HG03196 (cell line): ENCODE measurements at regions not wholly inside any gene's neighbourhood (a gene's known extent, or its start where the extent isn't known, plus 50 kb on each side); places are given as distances from the start of the nearest gene placed in this dataset.

Experiments used
- ATAC-seq: cut with Tn5 transposase; IDR thresholded peaks from one replicate; pipeline ENCODE4 v1.9.1; 2021; ENCODE audit not compliant: unreplicated experiment

DNA sequence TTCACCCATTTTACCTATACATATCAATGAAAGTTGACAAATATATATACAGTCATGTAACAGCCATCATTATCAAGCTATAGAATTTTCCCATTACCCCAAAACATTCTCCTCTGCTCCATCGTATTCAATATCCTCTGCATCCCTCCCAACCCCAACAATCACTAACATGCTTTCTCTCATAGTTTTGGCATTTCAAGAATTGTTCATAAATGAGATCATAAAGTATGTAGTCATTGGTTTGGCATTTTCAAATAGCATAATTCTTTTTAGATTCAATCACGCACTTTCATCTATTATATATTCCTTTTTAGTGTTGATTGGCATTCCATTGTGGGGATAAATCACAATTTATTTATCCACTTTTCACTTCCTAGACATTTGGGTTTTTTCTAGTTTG lies 866.0 kb upstream of the TMEM132C start:
- no peak for ATAC-seq

DNA sequence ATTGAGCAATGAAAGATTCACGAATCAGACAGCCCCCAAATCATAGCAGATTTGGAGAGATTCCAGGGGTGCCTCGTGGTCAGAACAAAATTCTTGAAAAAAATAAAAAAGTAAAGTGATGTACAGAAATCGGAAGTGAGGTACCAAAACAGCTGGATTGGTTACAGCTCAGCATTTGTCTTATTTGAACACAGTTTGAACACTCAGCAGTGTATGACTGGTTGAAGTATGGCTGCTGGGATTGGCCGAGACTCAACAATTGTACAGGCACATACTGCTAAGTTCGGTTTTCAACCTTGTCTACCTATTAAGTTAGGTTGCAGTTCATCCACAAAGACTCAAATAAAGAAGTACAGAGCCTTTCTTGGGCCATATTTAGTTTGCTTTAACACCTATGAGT lies 865.4 kb upstream of the TMEM132C start:
- no peak for ATAC-seq

DNA sequence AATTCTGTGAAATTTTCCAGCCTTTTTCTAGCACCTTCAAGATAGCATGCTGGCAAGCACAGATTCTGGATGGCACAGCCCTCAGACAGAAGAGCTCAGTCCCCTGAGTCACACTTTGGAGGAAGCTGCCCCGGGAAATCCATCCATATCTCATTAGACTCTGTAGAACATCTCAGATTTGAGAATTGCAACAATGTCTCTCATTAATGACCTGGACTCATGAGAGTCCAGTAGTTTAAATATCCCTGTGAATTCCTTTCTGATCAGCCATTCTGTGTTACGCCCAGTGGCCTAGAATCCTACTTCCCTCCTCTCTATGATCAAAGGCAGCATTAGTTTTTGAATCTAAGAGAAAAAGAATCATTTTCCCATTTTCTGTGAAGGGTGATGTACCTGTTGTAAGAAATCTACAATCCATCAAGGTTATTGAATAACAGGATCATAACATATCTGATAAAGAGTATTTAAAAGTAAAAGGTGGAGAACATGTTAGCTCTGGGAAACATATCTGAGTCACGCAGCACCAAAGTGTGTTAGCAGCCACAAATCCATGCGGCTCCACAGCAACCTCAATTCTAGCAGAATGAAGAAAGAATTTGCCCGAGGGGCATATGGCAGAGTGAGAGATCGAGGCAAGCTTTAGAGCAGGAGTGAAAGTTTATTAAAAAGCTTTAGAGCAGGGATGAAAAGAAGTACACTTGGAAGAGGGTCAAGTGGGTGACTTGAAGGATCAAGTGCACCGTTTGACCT lies 855.6 kb upstream of the TMEM132C start:
- ATAC-seq, result no peak

DNA sequence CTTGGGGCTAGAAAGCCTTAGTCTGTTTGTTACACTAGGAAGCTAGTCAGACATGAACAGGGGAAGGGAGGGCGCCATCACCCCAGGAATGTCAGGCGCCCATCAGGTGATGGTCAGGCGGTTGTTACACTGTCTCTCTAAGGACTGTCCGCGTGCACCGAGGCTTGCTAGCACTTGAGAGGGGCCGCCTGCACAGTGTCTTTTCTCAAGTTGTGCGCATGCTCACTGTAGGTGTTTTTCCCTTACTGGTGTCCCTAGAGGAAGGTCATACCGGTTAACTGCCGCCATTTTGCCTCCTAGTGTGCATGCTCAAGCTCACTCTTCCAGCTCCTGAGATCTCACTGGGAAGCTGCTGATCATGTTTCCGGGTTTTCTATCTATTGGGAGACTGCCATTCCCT lies 855.0 kb upstream of the TMEM132C start:
- no peak for ATAC-seq

DNA sequence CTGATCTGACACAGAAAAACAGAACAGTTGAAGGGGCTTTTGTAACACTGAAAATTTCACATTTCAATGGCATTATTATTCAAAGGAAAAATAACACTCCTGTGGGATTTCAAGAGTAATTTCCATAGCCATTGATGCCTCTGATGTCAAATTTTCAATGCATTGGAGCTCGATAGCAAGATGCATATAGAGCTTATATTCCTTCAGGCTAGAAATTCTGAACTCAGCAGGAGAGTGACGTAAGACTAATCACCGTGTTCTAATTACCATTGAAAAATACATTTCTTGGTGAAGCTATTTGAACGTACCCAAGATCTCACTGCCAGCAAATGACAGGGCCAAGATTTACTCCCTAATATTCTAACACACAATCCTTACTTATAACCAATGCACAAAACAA lies 854.1 kb upstream of the TMEM132C start:
- no peak for ATAC-seq

DNA sequence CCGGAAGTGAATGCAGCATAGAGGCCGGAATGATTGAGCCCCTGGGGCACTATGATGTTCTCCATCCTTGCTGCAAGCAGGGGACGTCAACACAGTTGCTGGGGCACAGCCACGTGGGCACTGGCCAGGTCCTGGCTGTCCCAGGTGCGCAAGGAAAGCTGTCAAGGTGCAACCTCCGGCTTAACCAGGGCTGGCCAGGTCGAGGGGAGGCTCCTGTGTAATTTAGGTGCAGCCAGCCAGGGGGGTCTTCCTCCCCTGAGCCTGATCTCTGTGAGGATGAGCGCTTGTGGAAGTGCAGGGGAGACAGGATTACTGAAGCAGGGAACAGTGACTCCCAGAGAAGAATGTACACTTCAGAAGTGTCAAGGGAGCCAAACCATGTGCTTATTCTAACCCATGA lies 852.8 kb upstream of the TMEM132C start:
- ATAC-seq, result no peak

DNA sequence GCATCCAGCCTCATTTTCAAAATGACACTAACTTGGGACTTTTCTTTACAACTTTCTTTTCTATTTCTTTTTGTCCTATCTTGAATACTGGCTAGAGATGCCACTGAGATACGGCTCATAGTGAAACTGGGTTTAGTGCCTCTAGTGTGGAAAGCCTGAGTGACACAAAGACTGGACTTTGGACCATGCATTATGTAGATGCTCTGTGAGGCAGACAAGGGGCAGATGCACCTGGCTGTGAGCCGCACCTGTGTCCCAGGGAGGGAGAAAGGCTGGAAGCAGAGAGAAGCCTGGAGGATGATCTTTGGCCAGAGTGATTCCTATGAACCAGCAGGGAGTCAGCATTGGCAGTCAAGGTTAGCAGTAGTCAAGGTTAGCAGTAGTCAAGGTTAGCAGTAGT lies 852.3 kb upstream of the TMEM132C start:
- ATAC-seq, result no peak

DNA sequence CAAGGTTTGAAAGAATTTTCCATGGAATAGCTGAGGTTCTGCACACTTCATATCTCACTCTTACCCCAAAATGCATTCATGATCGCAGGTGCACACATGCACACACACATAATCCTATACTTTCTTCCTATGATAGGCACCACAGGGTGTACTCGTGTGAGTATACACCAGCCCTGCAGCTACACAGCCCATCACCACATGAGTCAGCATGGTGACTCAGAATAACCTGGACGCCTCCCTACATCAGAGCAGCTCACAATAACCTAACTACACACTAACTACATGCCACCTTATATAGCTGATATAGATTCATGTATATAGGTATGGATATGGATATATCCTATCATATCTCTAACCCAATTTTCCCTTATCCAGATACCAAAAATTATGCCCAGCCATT lies 850.2 kb upstream of the TMEM132C start:
- ATAC-seq, result no peak

DNA sequence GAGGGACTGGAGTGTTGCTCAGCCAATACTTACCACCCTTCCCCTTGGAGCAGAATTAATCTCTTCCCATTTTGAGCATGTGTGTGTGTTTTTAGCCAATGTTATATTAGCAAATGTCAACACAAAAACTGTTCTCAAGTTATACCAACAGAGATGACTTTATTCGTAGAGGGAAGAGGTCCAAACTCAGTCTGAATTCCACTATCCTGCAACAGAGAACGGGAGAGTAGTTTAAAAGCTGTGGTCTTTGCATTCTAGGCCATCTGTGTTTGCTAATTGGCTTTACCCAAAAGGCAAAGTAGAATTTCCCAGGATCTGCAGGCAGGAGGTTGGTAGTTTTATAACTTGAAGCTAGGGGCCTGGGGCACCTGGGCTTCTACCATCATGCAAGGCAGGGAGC lies 847.9 kb upstream of the TMEM132C start:
- ATAC-seq, result no peak

DNA sequence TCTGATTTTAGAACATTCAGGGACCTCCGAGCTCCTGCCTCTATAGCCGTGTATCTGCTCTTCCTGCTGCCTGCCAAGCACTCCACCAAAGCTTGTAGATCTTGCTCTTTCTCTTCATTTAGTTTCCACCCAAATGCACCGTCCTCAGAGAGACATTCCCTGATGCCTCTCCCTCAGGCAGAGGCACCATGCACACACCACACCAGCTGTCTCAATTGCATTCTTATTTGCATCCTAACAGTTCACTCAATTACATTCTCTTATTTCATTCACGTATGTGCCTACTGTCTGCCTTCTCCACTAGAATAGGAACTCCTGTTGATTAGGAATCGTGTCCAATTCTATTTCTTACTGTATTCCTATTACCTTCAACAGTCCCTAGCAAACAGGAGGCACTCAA lies 845.4 kb upstream of the TMEM132C start:
- no peak for ATAC-seq

DNA sequence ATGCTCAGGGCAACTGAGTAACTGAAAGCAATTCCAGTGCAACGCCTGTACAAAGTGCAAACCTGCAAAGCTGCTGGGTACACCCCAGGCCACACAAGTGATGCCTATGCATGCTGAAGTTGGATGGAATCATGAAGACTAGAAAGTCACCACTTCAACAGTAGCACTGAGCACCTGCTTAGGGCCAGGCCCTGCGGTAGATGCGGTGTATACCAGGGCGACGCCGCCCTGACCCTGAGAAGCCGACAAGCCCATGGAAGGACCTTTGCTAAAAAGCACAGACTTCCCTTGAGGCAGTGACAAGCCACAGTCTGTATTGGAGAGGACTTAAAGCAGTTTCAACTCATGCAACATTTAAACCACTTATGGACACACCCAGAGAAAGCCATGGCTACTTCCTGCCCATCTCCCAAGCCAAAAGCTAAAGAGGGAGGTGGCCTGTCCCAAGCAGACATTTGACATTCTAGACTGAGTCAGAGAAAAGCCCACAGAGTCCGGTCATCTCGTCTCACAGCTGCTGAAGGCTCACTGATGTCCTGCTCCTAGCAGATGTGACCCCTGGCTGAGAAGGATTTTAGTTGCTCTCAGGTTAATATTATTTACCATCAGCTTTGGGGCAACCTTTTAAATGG lies 843.9 kb upstream of the TMEM132C start:
- no peak for ATAC-seq

DNA sequence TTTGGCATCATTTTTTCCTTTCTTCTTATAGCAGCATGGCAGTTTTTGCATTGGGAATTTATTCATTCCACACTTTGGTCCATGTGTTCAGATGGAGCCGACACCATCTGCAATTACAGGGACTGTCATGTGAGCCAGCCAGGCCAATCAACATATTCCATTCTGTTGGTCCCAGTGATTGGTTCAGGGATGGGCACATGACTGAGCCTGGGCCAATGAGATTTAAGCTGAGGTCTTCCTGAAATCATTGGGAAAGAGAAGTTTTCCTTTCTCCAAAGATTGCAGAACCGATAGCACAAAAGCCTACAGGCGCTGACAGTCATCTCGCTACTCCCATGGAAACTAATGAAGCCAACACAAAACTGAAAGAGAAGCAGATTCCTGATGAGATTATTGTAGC lies 841.5 kb upstream of the TMEM132C start:
- ATAC-seq, result no peak

DNA sequence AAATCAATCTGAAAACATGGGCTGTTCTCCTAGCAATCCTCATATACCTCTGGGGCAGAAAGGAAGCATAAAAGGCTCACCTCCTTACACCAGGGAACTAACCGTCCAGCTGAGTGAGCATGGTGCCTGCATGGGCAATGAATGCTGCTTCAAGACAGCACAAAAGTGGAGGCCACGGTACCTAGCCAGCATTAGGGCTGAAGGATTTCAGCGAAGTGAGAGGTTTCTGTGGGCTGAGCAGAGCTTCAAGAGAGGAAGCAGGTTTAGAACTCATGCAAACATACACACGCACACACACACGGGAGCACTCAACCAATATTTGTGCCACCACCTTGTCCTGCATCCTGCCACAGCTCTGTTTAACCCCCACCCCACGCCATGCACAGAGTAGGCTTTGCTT lies 838.5 kb upstream of the TMEM132C start:
- no peak for ATAC-seq

DNA sequence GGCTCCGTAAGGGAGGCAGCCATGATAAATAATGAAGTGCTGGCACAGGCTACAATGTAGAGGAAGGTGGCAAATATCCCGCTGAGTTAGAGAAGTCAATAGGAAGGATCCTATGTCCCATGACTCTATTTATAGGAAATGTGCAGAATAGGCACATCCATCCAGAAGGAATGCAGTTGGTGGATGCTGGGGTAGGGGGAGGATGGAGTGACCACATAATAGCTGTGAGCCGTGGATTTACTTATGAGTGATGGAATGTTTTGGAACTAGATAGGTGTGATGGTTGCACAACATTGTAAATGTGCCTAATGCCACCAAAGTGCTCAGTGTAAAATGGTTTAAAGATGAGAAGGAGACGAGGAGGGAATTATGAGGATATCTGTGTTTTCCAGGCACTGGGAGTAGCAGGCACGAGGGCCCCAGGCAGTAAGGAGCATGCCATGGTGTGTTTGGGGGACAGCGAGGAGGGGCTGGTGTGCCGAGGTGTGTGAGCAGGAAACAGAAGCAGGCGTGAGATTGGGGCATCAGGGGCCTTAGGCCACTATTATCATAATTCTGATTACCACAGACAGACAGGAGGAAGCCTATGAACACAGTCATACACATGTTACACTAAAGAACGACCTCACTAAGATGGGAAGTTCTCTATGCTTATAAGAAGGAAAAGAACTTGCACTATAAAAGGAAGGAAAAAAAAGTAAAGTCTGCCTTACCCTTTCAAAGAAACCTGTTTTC lies 837.3 kb upstream of the TMEM132C start:
- ATAC-seq, result no peak

DNA sequence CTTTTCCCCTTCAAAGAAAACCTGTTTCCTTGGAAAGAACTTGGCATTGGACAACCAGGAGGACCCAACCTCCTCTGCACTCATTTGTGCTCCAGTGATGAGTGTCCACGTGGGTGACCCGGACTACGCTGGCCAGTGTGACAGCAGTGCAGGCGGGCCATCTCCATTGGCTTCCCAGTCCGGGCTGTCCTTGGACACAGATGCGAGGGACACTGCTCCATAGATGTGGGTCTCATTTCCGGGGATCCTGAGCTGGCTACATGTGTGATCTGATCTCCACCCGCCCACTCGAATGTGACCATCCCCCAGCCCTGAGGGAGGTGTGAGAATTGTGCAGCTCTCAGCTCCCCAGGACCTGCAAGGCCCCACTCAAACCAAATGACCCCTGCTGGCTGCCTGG lies 836.6 kb upstream of the TMEM132C start:
- no peak for ATAC-seq

DNA sequence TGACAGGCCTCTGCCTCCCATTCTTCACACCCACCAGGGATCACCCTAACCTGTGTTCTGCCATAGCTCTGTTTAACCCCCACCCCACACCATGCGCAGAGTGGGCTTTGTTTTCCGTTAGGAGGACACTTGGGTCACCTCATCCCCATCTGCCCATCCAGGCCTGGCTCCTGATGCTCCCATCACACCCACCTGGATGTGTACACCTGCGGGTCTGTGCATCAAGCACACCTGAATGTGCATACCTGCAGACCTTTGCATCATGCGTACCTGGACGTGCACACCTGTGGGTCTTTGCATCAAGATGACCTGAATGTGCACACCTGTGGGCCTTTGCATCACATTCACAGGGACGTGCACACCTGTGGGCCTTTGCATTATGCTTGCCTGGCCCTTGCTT lies 835.8 kb upstream of the TMEM132C start:
- ATAC-seq, result no peak

DNA sequence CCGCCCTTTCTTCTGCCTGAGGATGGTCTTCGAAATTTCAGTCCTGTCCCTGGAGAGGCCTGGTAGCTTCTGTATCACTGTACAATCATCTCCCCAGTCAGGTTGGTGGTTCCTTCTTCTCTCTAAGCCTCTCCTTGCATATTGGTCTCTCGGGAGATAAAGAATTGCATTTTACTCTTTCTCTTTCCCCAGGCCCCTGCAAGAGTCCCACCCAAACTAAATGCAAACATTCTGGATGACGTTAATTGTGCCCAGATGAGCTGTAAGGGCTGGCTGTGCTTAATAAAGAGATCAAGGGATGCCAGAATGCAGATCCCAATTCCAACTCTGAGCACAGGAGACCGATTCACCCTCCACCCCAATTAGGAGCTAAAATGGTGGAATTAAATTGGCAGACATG lies 835.4 kb upstream of the TMEM132C start:
- ATAC-seq, result no peak

DNA sequence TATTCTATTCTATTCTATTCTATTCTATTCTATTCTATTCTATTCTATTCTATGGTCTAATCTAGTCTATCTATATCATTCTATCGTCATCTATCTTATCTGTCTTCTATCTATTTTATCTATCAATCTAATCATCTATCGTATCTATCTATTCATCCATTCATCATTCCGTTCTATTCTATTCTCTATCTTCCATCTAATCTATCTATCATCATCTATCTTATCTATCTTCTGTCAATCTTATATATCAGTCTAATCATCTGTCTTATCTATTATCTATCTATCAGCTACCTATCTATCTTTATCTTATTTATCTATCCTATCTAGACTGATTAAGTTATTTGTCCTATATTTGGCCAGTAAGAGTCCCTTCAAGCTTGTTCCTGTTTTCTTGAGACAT lies 831.5 kb upstream of the TMEM132C start:
- no peak for ATAC-seq

DNA sequence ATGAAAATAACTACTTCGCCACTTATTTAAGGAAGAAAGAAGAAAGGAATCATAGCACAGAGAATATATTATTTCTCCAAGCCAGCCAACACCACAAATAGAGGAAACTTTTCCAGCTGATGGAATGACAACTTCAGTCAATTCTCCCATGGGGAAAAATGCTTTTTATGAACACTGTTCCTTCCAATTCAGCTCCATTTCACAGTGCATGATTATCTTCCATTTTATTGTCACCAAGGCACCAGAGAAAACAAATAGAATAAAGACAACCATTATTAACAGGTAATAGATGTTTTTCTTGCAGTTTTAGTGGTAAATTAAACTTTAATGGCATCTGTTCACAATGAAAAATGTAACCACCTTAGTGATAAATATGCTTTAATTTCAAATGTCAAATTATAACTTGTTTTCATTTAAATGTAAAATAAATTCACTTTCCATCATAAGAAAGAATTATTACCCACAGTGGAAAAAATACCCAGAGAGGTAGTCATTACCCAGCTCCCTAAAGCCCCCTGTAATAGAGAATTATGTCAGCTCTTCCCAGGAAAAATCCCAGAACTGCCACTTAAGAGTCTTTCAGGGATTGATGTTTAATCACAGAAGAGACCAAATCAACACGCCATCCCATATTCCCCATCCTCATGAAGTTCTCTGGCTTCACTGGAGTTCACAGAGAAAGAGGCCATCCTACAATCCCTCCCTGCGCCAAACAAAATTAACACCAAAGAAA lies 828.3 kb upstream of the TMEM132C start:
- ATAC-seq, result no peak

DNA sequence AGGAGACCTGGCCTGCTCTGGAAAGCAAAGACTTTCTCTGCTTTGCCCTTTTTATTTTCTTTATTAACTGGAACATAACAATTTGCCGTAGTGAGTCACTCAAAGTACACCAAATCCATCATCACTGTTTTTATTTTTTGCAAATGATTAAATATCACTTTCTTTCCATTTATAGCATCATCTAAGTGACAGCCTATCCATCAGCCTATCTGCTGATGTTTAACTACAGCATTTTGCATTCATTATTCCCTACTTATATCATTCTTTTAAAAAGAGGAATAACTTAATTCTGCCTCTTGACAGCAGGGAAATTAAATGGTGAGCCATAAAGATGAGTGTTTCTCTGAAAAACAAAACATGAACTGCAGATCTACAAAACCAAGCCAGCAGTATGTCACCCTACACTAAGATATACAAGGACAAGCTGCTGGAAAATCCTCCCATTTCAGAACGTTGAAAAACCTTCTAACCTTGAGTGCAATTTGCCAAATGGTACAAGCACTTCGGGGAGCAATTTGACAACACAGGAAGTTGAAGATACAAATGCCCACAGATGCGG lies 821.3 kb upstream of the TMEM132C start:
- no peak for ATAC-seq

DNA sequence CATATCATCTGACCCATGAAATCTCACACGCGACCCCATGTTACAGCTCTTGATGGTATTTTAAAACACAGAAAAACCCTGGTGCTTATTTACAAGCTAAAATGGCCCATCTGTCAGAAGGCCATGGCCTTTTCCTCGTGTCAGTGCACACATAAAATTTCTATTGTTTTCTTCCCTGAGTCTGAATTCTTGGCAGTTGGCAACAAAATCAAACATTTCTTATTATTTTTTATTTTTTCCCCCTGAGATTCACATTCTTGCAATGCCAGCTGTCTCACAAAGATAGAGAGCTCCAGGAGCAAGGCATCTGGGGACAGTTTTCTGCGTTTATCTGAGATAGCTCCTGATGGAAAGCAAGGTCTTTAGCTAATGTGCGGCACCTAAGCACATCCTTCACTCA lies 818.1 kb upstream of the TMEM132C start:
- ATAC-seq, result no peak
